ENCODE measurements at regions not wholly inside any gene's neighbourhood (a gene's known extent, or its start where the extent isn't known, plus 50 kb on each side); places are given as distances from the start of the nearest gene placed in this dataset.

- H3K27ac ChIP-seq = no peak overlapping the region
- H3K27me3 ChIP-seq (ENCODE audit: insufficient read depth, low read depth, severe bottlenecking) = no peaks in the 10 kb centered on the region
- no peaks in the 10 kb centered on the region for H3K9me3 ChIP-seq (ENCODE audit: severe bottlenecking)
- no peak overlapping the region for H3K4me3 ChIP-seq (ENCODE audit: low read depth, low read length)
- no peak for TF ChIP-seq CTCF (IDR thresholded peaks at IDR 0.05; ENCODE audit: low read depth, low read length)
- H3K36me3 ChIP-seq = no peaks in the 10 kb centered on the region
- no peak for DNase-seq
Measured at GRCh38 chr9:106733828-106734380, 129.1 kb upstream of the ZNF462 start.

DNA sequence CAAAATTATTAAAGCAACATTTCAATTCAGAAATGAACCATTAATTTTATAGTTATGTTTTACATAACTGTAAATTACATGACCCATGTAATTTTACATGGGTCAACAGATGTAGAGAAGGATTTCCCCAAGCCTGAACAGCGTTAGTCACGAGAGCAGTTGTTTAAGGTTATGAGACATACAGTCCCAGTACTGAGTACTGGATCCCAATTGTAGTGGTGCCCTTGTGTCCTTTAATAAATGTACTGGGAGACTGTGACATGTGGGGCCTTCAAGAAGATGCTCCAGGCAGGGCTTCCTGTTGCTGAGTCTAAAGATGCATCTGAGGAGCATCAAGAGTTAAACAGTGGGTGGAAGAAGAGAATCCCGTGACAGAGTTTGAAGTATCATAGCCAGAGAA lies 125.5 kb upstream of the ZNF462 start:
- no peak for DNase-seq
- Histone ChIP-seq H3K27me3 (ENCODE audit: insufficient read depth, low read depth, severe bottlenecking) (no peaks in the 10 kb centered on the region), H3K36me3 (no peaks in the 10 kb centered on the region), H3K9me3 (ENCODE audit: severe bottlenecking) (no peaks in the 10 kb centered on the region), H3K27ac (no peak overlapping the region), H3K4me3 (ENCODE audit: low read depth, low read length) (no peak overlapping the region)
- TF ChIP-seq CTCF (IDR thresholded peaks at IDR 0.05; ENCODE audit: low read depth, low read length) = no peak

DNA sequence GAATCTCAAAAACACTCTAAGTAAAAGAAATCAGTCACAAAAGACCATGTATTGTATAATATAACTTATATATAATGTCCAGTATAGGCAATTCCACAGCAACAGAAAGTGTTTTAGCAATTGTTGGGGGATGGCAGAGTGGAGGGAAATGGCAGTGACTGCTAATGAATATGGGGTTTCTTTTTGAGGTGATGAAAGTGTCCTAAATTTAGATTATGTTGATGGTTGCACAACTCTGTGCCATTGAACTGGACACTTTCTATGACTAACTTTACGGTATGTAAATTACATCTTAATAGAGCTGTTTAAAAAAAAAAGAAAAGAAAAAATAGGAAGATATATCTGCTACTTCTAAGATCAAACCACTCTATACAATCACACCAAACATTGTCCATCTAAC lies 124.9 kb upstream of the ZNF462 start:
- no peak overlapping the region for H3K27ac ChIP-seq
- no peak for DNase-seq
- no peaks in the 10 kb centered on the region for H3K27me3 ChIP-seq (ENCODE audit: insufficient read depth, low read depth, severe bottlenecking)
- H3K36me3 ChIP-seq = no peaks in the 10 kb centered on the region
- no peak overlapping the region for H3K4me3 ChIP-seq (ENCODE audit: low read depth, low read length)
- no peaks in the 10 kb centered on the region for H3K9me3 ChIP-seq (ENCODE audit: severe bottlenecking)
- TF ChIP-seq CTCF (IDR thresholded peaks at IDR 0.05; ENCODE audit: low read depth, low read length) = no peak

- Histone ChIP-seq H3K36me3 (no peaks in the 10 kb centered on the region), H3K4me3 (ENCODE audit: low read depth, low read length) (no peak overlapping the region), H3K27ac (no peak overlapping the region), H3K27me3 (ENCODE audit: insufficient read depth, low read depth, severe bottlenecking) (no peaks in the 10 kb centered on the region), H3K9me3 (ENCODE audit: severe bottlenecking) (no peaks in the 10 kb centered on the region)
- no peak for TF ChIP-seq CTCF (IDR thresholded peaks at IDR 0.05; ENCODE audit: low read depth, low read length)
- DNase-seq = no peak
Measured at GRCh38 chr9:106745457-106745856, 117.5 kb upstream of the ZNF462 start.

- no peak for DNase-seq
- H3K27me3 ChIP-seq (ENCODE audit: insufficient read depth, low read depth, severe bottlenecking) = no peaks in the 10 kb centered on the region
- TF ChIP-seq CTCF (IDR thresholded peaks at IDR 0.05; ENCODE audit: low read depth, low read length) = no peak
Measured at GRCh38 chr9:106745876-106746275, 117.1 kb upstream of the ZNF462 start.

GRCh38 chr9:106751681-106752080 lies 111.3 kb upstream of the ZNF462 start:
- TF ChIP-seq CTCF (IDR thresholded peaks at IDR 0.05; ENCODE audit: low read depth, low read length) = no peak
- H3K27ac ChIP-seq = no peak overlapping the region
- H3K27me3 ChIP-seq (ENCODE audit: insufficient read depth, low read depth, severe bottlenecking) = no peaks in the 10 kb centered on the region
- H3K4me3 ChIP-seq (ENCODE audit: low read depth, low read length) = no peak overlapping the region
- no peaks in the 10 kb centered on the region for H3K9me3 ChIP-seq (ENCODE audit: severe bottlenecking)
- H3K36me3 ChIP-seq = no peaks in the 10 kb centered on the region
- no peak for DNase-seq

More at GRCh38 chr9:106745876-106746275, 117.1 kb upstream of the ZNF462 start:
- no peak overlapping the region for H3K4me3 ChIP-seq (ENCODE audit: low read depth, low read length)
- H3K9me3 ChIP-seq (ENCODE audit: severe bottlenecking) = no peaks in the 10 kb centered on the region
- no peak overlapping the region for H3K27ac ChIP-seq
- H3K36me3 ChIP-seq = no peaks in the 10 kb centered on the region

Measured in WERI-Rb-1 (cell line).